Large intestine (tissue), 3 donors: ENCODE measurements at regions not wholly inside any gene's neighbourhood (a gene's known extent, or its start where the extent isn't known, plus 50 kb on each side); places are given as distances from the start of the nearest gene placed in this dataset.

ENCODE experiments used
- DNase-seq, 2 donors: peaks; one replicate each; pipeline versions ENCODE4 v3.0.0 to v3.0.0-alpha.2; 2013
- H3K27ac ChIP-seq: one replicate; pipeline ENCODE4 v1.5.1; 2013; ENCODE audit warnings: low read length
- H3K27me3 ChIP-seq: 2 replicates; pipeline ENCODE4 v1.6.1; 2013; ENCODE audit warnings: low read length; ENCODE audit not compliant: control insufficient read depth, insufficient read depth
- H3K36me3 ChIP-seq: 2 replicates; pipeline ENCODE4 v1.6.1; 2013; ENCODE audit warnings: low read length; ENCODE audit not compliant: control insufficient read depth, insufficient read depth
- H3K4me1 ChIP-seq: one replicate; pipeline ENCODE4 v1.6.1; 2013; ENCODE audit warnings: low read length; ENCODE audit not compliant: control insufficient read depth, insufficient read depth
- H3K4me3 ChIP-seq: one replicate; pipeline ENCODE4 v1.5.1; 2013; ENCODE audit warnings: low read length
- H3K9me3 ChIP-seq: one replicate; pipeline ENCODE4 v1.6.1; 2013; ENCODE audit warnings: mild to moderate bottlenecking, low read depth, low read length, moderate library complexity; ENCODE audit not compliant: control insufficient read depth
- WGBS: methylation state at CpG from one replicate; pipeline ENCODE4 v1.1.5; 2013; ENCODE audit warnings: low lambda C conversion rate; ENCODE audit not compliant: insufficient coverage; 5-methylcytosine and 5-hydroxymethylcytosine counted together

GRCh38 chr2:129672521-129672920 is 306.9 kb upstream of the RAB6C start:
- no peak for DNase-seq
- Histone ChIP-seq H3K4me3 (no peak overlapping the region), H3K36me3 (no peaks in the 10 kb centered on the region), H3K4me1 (no peaks in the 10 kb centered on the region), H3K9me3 (no peaks in the 10 kb centered on the region), H3K27me3 (no peaks in the 10 kb centered on the region), H3K27ac (no peak overlapping the region)
- WGBS, result 17% methylated on average over 1 of the region's 5 CpGs

- no peaks in the 10 kb centered on the region for H3K4me1 ChIP-seq
- no peak overlapping the region for H3K27ac ChIP-seq
- no peak for DNase-seq
- H3K4me3 ChIP-seq, result no peak overlapping the region
- no peaks in the 10 kb centered on the region for H3K9me3 ChIP-seq
- 67% methylated on average over 1 of the region's 5 CpGs for WGBS
- H3K27me3 ChIP-seq, result no peaks in the 10 kb centered on the region
- no peaks in the 10 kb centered on the region for H3K36me3 ChIP-seq
Measured at GRCh38 chr2:129673234-129673633, 306.2 kb upstream of the RAB6C start.

DNA sequence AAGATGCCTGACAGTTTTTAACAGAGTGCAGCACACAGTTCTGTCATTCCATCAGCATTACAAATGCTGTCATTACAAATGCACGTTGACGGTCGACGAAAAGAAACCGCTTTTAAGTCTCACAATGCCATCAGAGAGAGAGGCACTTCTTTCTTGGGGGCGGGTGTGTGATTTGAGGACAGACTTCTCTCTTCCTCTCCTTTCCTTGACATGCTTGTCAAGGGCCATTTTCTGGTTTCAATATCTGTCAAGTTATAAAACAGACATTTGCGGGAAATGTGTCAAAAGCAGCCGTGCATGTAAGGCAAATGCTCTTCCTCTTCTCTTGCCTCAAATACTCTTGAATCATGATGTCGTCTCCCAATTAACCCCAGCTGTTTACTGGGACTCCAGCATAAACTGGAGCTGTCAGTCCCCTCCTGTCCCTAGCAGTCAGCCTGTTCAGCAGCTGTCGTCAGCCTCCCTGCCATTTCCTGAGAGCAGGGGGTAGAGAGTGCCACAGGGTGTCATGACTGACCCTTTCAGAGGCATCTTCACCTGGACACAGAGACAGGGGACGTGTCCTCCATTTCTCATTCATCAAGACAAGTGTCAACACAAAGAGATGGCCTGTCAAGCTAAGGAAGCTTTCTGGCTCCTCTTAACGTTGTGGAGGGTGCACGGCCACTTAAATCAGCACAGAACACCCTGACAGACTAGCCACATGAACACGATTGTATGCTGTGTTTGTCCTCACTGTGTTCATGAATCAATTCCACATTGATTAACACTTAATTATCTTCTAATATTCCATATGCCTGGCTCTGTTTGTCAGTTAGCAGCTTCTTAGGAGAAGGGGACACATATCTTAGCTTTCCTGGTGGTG is 305.4 kb upstream of the RAB6C start:
- Histone ChIP-seq H3K4me3 (no peak overlapping the region), H3K36me3 (no peaks in the 10 kb centered on the region), H3K9me3 (no peaks in the 10 kb centered on the region), H3K4me1 (no peaks in the 10 kb centered on the region), H3K27me3 (no peaks in the 10 kb centered on the region), H3K27ac (no peak overlapping the region)
- WGBS, result no CpG with 5 or more reads among the region's 14 CpGs
- no peak for DNase-seq

- 95% methylated on average over 2 of the region's 9 CpGs for WGBS
Measured at GRCh38 chr2:129678751-129679150, 300.7 kb upstream of the RAB6C start.

DNA sequence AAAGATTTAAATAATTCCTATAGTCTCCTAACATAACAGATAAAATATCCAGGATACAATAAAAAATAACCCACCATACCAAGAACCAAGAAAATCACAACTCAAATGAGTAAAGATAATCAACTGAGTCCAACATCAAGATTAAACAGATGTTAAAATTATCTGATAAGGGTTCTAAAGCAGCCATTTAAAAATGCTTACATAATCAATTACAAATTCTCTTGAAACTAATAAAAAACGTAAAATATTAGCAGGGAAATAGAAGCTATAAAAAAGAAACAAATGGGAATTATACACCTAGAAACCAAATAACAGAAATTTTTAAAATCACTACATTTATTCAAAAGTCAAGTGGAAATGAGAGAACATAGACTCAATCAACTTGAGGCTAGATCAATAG is 297.7 kb upstream of the RAB6C start:
- no peak overlapping the region for H3K27ac ChIP-seq
- H3K27me3 ChIP-seq, result no peaks in the 10 kb centered on the region
- H3K4me1 ChIP-seq, result no peaks in the 10 kb centered on the region
- WGBS, result 100% methylated on average over 1 of the region's 1 CpG
- DNase-seq, result no peak
- no peaks in the 10 kb centered on the region for H3K9me3 ChIP-seq
- no peak overlapping the region for H3K4me3 ChIP-seq
- no peaks in the 10 kb centered on the region for H3K36me3 ChIP-seq

More at GRCh38 chr2:129678751-129679150, 300.7 kb upstream of the RAB6C start:
- Histone ChIP-seq H3K27me3 (no peaks in the 10 kb centered on the region), H3K4me3 (no peak overlapping the region), H3K36me3 (no peaks in the 10 kb centered on the region), H3K4me1 (no peaks in the 10 kb centered on the region), H3K9me3 (no peaks in the 10 kb centered on the region), H3K27ac (no peak overlapping the region)
- DNase-seq, result no peak

GRCh38 chr2:129689653-129690448 is 289.6 kb upstream of the RAB6C start:
- Histone ChIP-seq H3K27me3 (no peaks in the 10 kb centered on the region), H3K4me1 (no peaks in the 10 kb centered on the region), H3K27ac (no peak overlapping the region), H3K36me3 (no peaks in the 10 kb centered on the region), H3K4me3 (no peak overlapping the region), H3K9me3 (no peaks in the 10 kb centered on the region)
- WGBS, result no CpG with 5 or more reads among the region's 4 CpGs
- DNase-seq, result no peak

- Histone ChIP-seq H3K4me1 (peaks cover 10% of the 10 kb centered on the region), H3K4me3 (no peak overlapping the region), H3K27ac (no peak overlapping the region), H3K27me3 (no peaks in the 10 kb centered on the region), H3K9me3 (no peaks in the 10 kb centered on the region), H3K36me3 (no peaks in the 10 kb centered on the region)
- DNase-seq, result no peak
- WGBS, result no CpG with 5 or more reads among the region's 3 CpGs
Measured at GRCh38 chr2:129695496-129695895, 284.0 kb upstream of the RAB6C start.

DNA sequence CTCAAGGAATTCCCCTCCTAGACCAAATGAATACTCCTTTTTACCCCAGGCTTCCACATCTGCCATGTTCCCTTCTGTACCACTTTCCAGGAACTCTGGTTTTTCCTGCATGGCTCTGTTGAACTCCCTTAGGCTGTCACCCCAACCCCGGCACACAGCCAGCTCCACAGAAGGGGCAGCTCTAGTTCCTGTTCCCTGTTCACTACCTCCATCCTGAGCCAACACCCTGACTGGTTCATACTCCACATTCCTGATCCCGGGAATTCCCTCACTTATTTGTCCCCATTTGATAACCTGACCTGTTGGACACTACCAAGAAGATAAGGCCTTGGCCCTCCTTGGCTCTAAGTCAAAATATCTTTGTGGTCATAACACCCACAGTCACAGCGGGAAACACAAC is 280.9 kb upstream of the RAB6C start:
- Histone ChIP-seq H3K4me3 (no peak overlapping the region), H3K27me3 (no peaks in the 10 kb centered on the region), H3K27ac (no peak overlapping the region), H3K36me3 (no peaks in the 10 kb centered on the region), H3K9me3 (no peaks in the 10 kb centered on the region), H3K4me1 (peaks cover 10% of the 10 kb centered on the region)
- WGBS, result no CpG with 5 or more reads among the region's 3 CpGs
- DNase-seq, result peak in 1 of 2 donors; percentile 22

GRCh38 chr2:129699781-129700573 is 279.5 kb upstream of the RAB6C start:
- H3K9me3 ChIP-seq, result no peaks in the 10 kb centered on the region
- peaks cover 10% of the 10 kb centered on the region for H3K4me1 ChIP-seq
- no peaks in the 10 kb centered on the region for H3K27me3 ChIP-seq
- no peak overlapping the region for H3K27ac ChIP-seq
- no peak overlapping the region for H3K4me3 ChIP-seq
- no CpG with 5 or more reads among the region's 10 CpGs for WGBS
- DNase-seq, result no peak
- H3K36me3 ChIP-seq, result no peaks in the 10 kb centered on the region
